ENCODE measurements at regions not wholly inside any gene's neighbourhood (a gene's known extent, or its start where the extent isn't known, plus 50 kb on each side); places are given as distances from the start of the nearest gene placed in this dataset.
"Not testable (repeated sequence)": the region's sequence is repeated elsewhere in the genome, so short reads cannot be mapped to it uniquely, and the experiment has no call there.

- in situ Hi-C loops (cut with MboI; ENCODE audit: low sequenced_read_pairs) = no loop called here
Observed at GRCh38 chr6:140806431-140806830, 1326.3 kb upstream of the GJE1 start.

GRCh38 chr6:140794544-140794943, 1338.2 kb upstream of the GJE1 start:
- in situ Hi-C loops (cut with MboI; ENCODE audit: low sequenced_read_pairs) = no loop called here

DNA sequence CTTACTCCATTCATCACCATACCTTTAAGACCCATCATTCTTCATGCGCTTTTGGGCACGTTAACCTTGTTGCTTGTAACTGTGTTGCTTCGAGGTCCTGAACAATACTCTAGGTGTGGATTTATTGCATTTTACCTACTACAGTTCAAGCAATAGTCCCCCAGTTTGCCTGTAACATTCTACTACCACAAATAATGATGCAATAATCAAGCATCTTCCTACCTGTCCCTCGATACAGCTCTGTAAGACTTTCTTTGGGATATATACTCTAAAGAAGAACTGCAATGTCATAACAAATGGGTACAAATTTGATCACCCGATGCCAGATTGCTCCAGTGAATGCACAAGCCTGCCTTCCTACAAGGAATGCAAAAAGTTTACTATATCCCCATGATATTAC, 1342.6 kb upstream of the GJE1 start:
- in situ Hi-C loops (cut with MboI; ENCODE audit: low sequenced_read_pairs) = no loop called here

GRCh38 chr6:140789466-140789865, 1343.3 kb upstream of the GJE1 start:
- in situ Hi-C loops (cut with MboI; ENCODE audit: low sequenced_read_pairs) = no loop called here

DNA sequence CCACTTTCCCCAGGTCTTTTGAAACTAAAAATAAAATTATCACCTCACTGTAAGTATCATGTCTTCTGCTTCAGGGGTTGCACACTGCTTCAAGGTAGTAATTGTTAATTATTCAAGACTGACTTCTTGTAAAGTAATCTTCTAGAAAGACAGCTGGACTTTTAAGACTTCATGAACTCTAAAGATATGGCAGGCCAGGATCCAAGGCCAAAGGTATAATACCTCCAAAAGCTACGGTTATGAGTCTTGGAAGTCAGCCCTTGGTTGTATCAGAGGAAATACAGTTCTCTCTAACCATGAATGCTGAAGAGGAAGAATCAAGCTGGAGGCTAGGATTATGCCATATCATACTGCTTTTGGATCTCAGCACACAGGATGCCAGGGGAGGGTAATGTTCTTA, 1346.8 kb upstream of the GJE1 start:
- in situ Hi-C loops (cut with MboI; ENCODE audit: low sequenced_read_pairs) = no loop called here

DNA sequence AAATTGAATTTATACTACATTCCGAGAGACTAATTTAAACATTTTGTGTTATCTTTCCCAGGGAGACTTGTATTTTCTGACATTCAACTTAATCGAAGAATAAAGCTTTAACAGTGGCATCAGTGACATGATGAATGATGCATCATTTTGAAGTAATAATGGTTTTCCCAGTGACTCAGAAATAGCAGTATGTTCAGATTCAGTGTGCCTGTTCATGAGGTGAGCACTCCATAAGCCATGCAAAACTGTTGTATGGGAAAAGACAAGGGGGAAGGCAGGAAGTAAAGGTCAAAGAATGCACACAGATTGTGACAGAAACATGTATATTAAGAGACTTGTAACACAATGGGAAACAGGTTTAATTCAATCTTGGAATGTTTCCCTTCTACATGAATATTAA, 1348.2 kb upstream of the GJE1 start:
- in situ Hi-C loops (cut with MboI; ENCODE audit: low sequenced_read_pairs) = no loop called here

GRCh38 chr6:140783504-140783903, 1349.2 kb upstream of the GJE1 start:
- in situ Hi-C loops (cut with MboI; ENCODE audit: low sequenced_read_pairs) = not testable (repeated sequence)

DNA sequence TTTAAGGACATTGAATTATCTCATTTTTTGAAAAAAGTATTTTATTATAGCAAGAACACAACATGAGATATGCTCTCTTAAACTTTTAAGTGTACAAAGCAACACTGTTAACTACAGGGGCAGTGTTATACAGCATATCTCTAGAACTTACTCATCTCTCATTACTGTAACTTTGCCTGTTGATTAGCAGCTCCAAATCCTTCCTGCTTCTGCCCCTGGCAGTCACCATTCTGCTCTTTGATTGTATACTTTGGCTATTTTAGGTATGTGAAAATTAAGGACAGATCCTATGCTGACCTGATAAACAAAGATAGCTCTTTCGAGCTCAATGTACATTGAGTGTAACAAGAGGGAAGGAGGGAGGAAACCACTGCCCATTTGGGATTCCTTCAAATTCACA, 1349.8 kb upstream of the GJE1 start:
- in situ Hi-C loops (cut with MboI; ENCODE audit: low sequenced_read_pairs) = no loop called here

DNA sequence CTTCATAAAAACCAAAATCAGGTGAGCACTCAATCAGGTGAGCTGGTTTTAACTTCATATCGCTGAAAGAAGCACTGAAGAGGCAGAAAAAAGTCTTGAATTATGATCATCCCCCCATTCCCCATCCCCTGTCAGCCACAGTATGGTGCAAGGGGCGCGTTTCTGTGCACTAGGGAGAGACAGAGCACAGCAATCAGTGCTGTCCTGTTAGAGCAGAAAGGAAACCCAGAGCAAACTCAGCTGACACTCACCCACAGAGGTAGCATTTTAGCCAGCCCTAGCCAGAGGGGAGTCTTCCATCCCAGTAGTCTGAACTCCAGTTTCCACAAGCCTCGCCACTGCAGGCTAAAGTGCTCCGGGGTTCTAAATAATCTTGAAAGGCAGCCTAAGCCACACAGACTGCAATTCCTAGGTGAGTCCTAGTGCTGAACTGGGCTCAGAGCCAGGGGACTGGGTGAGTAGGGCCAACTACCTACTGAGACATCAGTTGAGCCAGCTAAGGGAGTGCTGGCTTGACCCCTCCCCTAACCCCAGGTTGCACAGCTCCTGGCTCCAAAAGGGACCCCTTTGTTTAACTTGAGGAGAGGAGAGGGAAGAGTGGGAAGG, 1352.6 kb upstream of the GJE1 start:
- in situ Hi-C loops (cut with MboI; ENCODE audit: low sequenced_read_pairs) = no loop called here

- in situ Hi-C loops (cut with MboI; ENCODE audit: low sequenced_read_pairs) = no loop called here
Observed at GRCh38 chr6:140779341-140779740, 1353.4 kb upstream of the GJE1 start.

GRCh38 chr6:140777780-140778179, 1354.9 kb upstream of the GJE1 start:
- in situ Hi-C loops (cut with MboI; ENCODE audit: low sequenced_read_pairs) = no loop called here

GRCh38 chr6:140775061-140775460, 1357.7 kb upstream of the GJE1 start:
- in situ Hi-C loops (cut with MboI; ENCODE audit: low sequenced_read_pairs) = no loop called here

- in situ Hi-C loops (cut with MboI; ENCODE audit: low sequenced_read_pairs) = no loop called here
Observed at GRCh38 chr6:140774080-140774505, 1358.6 kb upstream of the GJE1 start.

- in situ Hi-C loops (cut with MboI; ENCODE audit: low sequenced_read_pairs) = no loop called here
Observed at GRCh38 chr6:140773276-140773675, 1359.4 kb upstream of the GJE1 start.

DNA sequence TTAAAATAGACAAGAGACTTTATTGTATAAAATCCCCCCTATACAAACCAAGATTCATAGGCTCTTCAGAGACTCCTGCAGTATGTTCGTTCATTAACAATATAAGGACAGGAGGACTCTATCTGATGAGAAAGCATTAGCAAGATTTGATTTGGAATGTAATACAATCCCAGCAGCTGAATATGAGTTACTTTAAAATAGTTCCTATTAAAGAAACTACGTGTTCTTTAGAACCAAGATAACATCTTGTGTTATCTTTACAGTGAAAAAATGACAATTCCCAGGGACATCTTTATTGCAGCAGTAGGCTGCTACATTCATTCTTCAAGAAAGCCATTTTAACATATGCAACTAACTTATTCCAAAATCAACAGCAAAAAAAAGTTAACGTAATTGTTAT, 1360.1 kb upstream of the GJE1 start:
- in situ Hi-C loops (cut with MboI; ENCODE audit: low sequenced_read_pairs) = no loop called here

- in situ Hi-C loops (cut with MboI; ENCODE audit: low sequenced_read_pairs) = no loop called here
Observed at GRCh38 chr6:140768133-140768532, 1364.6 kb upstream of the GJE1 start.

DNA sequence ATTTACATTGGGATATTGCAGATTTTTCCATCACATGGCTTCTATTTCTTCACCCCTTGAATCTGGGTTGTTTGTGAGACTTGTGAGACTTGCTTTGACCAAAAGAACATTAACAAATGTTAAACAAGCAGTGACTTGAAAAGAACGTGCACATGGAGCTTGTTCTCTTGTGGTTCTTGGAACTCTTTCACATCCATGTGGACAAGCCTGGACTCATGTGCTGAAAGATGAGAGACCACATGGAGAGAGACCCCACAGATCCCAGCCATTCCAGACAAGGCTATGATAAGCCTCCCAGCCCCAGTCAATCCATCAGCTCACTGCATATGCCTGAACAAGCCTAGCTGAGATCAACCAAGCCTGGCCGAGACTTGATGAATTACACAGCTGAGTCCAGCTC, 1365.7 kb upstream of the GJE1 start:
- in situ Hi-C loops (cut with MboI; ENCODE audit: low sequenced_read_pairs) = no loop called here

DNA sequence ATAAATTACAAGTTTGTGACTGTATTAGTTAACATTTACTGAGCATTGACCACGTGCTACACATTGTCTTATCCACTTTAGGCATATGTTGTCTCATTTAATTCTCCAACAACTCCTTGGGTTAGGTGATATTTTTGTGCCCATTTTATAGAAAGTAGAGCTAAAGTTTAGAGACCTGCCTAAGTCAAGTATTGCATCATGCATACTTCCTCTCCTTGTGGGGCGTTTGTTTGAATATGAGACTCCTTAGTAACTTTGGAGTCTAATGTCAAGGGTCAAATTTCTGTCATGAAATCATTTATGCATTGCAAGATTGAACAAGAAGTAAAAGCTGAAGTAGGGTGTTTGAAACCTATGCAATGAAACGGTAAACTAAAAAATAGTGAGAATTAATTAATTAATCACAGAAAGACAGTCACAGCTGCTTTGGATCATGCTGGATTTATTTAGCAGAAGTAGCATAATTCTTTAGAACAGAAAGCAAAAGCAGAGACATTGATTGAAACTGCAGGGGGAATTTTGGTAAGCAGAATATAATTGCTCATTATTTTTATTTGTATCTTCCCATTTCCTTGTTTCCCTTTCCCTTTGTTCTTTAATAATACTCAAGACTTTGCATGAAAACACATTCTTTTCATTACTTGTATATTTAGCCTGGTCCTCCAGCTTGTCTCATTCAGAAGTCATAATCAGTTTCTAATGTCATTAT, 1374.4 kb upstream of the GJE1 start:
- in situ Hi-C loops (cut with MboI; ENCODE audit: low sequenced_read_pairs) = no loop called here

DNA sequence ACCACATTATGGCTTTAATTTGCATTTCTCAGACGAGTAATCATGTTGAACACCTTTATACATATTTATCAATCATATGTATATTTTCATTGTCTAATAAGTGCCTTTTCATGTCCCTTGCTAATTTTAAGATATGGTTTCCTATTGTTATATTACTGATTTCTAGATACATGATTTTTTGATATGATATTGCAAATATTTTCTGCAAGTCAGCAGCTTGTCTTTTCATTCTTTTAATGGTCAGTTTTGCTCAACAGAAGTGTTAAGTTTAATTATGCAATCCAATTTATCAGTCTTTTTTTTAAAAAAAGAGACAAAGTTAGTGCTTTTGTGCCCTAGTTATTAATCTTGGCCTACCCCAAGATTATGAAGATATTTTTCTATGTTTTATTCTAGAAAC, 1377.8 kb upstream of the CITED2 start:
- in situ Hi-C loops (cut with MboI; ENCODE audit: low sequenced_read_pairs) = no loop called here

DNA sequence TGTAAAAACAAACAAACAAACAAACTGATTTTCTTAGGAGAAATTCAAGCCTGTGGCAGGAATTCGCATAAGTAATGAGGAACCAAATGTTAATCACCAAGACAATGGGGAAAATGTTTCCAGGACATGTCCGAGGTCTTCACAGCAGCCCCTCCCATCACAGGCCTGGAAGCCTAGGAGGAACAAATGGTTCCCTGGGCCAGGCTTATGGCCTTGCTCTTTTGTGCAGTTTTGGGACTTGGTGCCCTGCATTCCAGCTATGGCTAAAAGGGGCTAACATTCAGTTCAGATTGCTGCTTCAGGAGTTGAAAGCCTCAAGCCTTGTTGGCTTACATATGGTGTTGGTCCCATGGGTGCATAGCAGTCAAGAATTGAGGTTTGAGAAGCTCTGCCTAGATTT, 1372.7 kb upstream of the CITED2 start:
- in situ Hi-C loops (cut with MboI; ENCODE audit: low sequenced_read_pairs) = no loop called here

- in situ Hi-C loops (cut with MboI; ENCODE audit: low sequenced_read_pairs) = no loop called here
Observed at GRCh38 chr6:140744659-140745320, 1370.3 kb upstream of the CITED2 start.

- in situ Hi-C loops (cut with MboI; ENCODE audit: low sequenced_read_pairs) = no loop called here
Observed at GRCh38 chr6:140736231-140736630, 1361.8 kb upstream of the CITED2 start.
